Endodermal cell (in vitro differentiated cells): ENCODE measurements at regions not wholly inside any gene's neighbourhood (a gene's known extent, or its start where the extent isn't known, plus 50 kb on each side); places are given as distances from the start of the nearest gene placed in this dataset.

Source experiments
- DNase-seq: peaks from one replicate; pipeline ENCODE4 v3.0.0-alpha.2; 2017
- H3K27ac ChIP-seq: 2 replicates; pipeline ENCODE4 v1.5.1; 2013; ENCODE audit warnings: mild to moderate bottlenecking, low read depth, low read length, moderate library complexity
- H3K27me3 ChIP-seq: 2 replicates; pipeline ENCODE4 v1.6.1; 2013; ENCODE audit warnings: mild to moderate bottlenecking, low read length, moderate library complexity; ENCODE audit not compliant: insufficient read depth, control insufficient read depth, poor library complexity, severe bottlenecking
- H3K36me3 ChIP-seq: 2 replicates; pipeline ENCODE4 v1.7.0; 2013; ENCODE audit warnings: mild to moderate bottlenecking, low read length, moderate library complexity; ENCODE audit not compliant: control insufficient read depth, insufficient read depth
- H3K4me1 ChIP-seq: one replicate; pipeline ENCODE4 v1.7.0; 2013; ENCODE audit warnings: low read length; ENCODE audit not compliant: control insufficient read depth, insufficient read depth
- H3K4me3 ChIP-seq: 2 replicates; pipeline ENCODE4 v1.5.1; 2013; ENCODE audit warnings: mild to moderate bottlenecking, low read length, moderate library complexity
- H3K9ac ChIP-seq: 2 replicates; pipeline ENCODE4 v1.6.1; 2013; ENCODE audit warnings: mild to moderate bottlenecking, low read length, moderate library complexity; ENCODE audit not compliant: poor library complexity, severe bottlenecking; ENCODE audit errors: extremely low read depth
- H3K9me3 ChIP-seq: 2 replicates; pipeline ENCODE4 v1.6.1; 2013; ENCODE audit warnings: mild to moderate bottlenecking, low read length, moderate library complexity; ENCODE audit not compliant: control insufficient read depth
- H3K27ac Mint-ChIP-seq: 2 replicates; pipeline ENCODE4 v1.8.0; 2020; ENCODE audit warnings: mixed read lengths
- H3K27me3 Mint-ChIP-seq: 2 replicates; pipeline ENCODE4 v1.8.0; 2021; ENCODE audit warnings: mild to moderate bottlenecking, mixed read lengths; ENCODE audit not compliant: insufficient read depth
- H3K36me3 Mint-ChIP-seq: 2 replicates; pipeline ENCODE4 v1.8.0; 2020; ENCODE audit warnings: low read depth, mixed read lengths
- H3K4me1 Mint-ChIP-seq: 2 replicates; pipeline ENCODE4 v1.8.0; 2020; ENCODE audit warnings: mixed read lengths
- H3K4me3 Mint-ChIP-seq: 2 replicates; pipeline ENCODE4 v1.8.0; 2020; ENCODE audit warnings: mild to moderate bottlenecking, moderate library complexity, mixed read lengths
- H3K9me3 Mint-ChIP-seq: 2 replicates; pipeline ENCODE4 v1.8.0; 2020; ENCODE audit warnings: mild to moderate bottlenecking, mixed read lengths
- CTCF ChIP-seq: fragments of 200-600 bp; sonication (generic); conservative IDR thresholded peaks from 2 replicates; pipeline ENCODE4 v1.5.0; 2021; ENCODE audit warnings: antibody characterized with exemption, mild to moderate bottlenecking
- WGBS, 2 experiments: methylation state at CpG; one replicate each; pipeline versions ENCODE4 v1.1.5 to v1.1.7; 2013; ENCODE audit warnings: missing lambda C conversion rate in 2 of 2, mixed read lengths in 1 of 2; ENCODE audit not compliant: insufficient coverage in 1 of 2, insufficient read length in 1 of 2; 5-methylcytosine and 5-hydroxymethylcytosine counted together

GRCh38 chr13:90402102-90402501 lies 945.4 kb upstream of the MIR17HG start:
- DNase-seq, result no peak
- Mint-ChIP-seq H3K27ac (no peak overlapping the region), H3K9me3 (peaks cover 27% of the 10 kb centered on the region), H3K27me3 (no peaks in the 10 kb centered on the region), H3K4me3 (no peak overlapping the region), H3K36me3 (peaks cover 7% of the 10 kb centered on the region), H3K4me1 (peaks cover 14% of the 10 kb centered on the region)
- no peak for TF ChIP-seq CTCF
- H3K4me1 ChIP-seq, result no peaks in the 10 kb centered on the region
- H3K4me3 ChIP-seq, result no peak overlapping the region
- WGBS, 2 experiments, result 100% methylated on average over 1 of the region's 1 CpG; no CpG with 5 or more reads in 1 of the 2 experiments
- no peaks in the 10 kb centered on the region for H3K36me3 ChIP-seq
- peaks cover 24% of the 10 kb centered on the region for H3K9me3 ChIP-seq
- H3K9ac ChIP-seq, result no peak overlapping the region
- H3K27me3 ChIP-seq, result no peaks in the 10 kb centered on the region
- H3K27ac ChIP-seq, result no peak overlapping the region

GRCh38 chr13:90402613-90403012 lies 944.9 kb upstream of the MIR17HG start:
- no peak overlapping the region for H3K4me3 ChIP-seq
- Mint-ChIP-seq H3K36me3 (peaks cover 6% of the 10 kb centered on the region), H3K9me3 (peaks cover 26% of the 10 kb centered on the region), H3K27me3 (no peaks in the 10 kb centered on the region), H3K4me3 (no peak overlapping the region), H3K27ac (no peak overlapping the region), H3K4me1 (peaks cover 14% of the 10 kb centered on the region)
- no peaks in the 10 kb centered on the region for H3K27me3 ChIP-seq
- no peak for TF ChIP-seq CTCF
- no peaks in the 10 kb centered on the region for H3K36me3 ChIP-seq
- 100% methylated on average over 1 of the region's 1 CpG; no CpG with 5 or more reads in 1 of the 2 experiments for WGBS, 2 experiments
- H3K27ac ChIP-seq, result no peak overlapping the region
- no peak overlapping the region for H3K9ac ChIP-seq
- no peaks in the 10 kb centered on the region for H3K4me1 ChIP-seq
- no peak for DNase-seq
- H3K9me3 ChIP-seq, result peaks cover 24% of the 10 kb centered on the region

GRCh38 chr13:90403330-90404082 lies 944.0 kb upstream of the MIR17HG start:
- Mint-ChIP-seq H3K27ac (no peak overlapping the region), H3K9me3 (peaks cover 21% of the 10 kb centered on the region), H3K27me3 (no peaks in the 10 kb centered on the region), H3K4me1 (peaks cover 14% of the 10 kb centered on the region), H3K4me3 (no peak overlapping the region), H3K36me3 (peaks cover 4% of the 10 kb centered on the region)
- DNase-seq, result no peak
- WGBS, 2 experiments, result 95 to 96% methylated on average over 8 to 14 of the region's 14 CpGs
- no peaks in the 10 kb centered on the region for H3K27me3 ChIP-seq
- no peaks in the 10 kb centered on the region for H3K4me1 ChIP-seq
- H3K27ac ChIP-seq, result no peak overlapping the region
- no peak overlapping the region for H3K4me3 ChIP-seq
- no peak overlapping the region for H3K9ac ChIP-seq
- no peaks in the 10 kb centered on the region for H3K36me3 ChIP-seq
- TF ChIP-seq CTCF, result no peak
- peaks cover 22% of the 10 kb centered on the region for H3K9me3 ChIP-seq
